ENCODE measurements at regions not wholly inside any gene's neighbourhood (a gene's known extent, or its start where the extent isn't known, plus 50 kb on each side); places are given as distances from the start of the nearest gene placed in this dataset.

DNA sequence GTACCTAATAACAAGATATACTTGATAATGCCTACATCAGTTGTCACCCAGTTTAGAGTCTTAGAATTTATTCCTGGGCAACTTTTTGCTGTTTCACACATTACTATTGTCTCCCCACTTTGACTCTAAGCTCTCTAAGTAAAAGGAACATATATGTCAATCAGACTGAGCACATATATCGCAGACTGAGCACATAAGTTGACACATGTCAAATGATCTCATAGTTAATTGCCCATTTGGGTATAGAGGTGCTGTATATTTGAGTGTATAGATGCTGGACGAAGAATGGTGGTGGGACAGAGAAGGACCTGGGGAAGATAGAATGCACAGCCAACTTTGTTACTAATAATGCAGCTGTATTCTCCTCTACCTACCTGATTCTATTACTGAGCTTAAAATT, 746.0 kb upstream of the CDH2 start:
- TF ChIP-seq, protein P1, sequence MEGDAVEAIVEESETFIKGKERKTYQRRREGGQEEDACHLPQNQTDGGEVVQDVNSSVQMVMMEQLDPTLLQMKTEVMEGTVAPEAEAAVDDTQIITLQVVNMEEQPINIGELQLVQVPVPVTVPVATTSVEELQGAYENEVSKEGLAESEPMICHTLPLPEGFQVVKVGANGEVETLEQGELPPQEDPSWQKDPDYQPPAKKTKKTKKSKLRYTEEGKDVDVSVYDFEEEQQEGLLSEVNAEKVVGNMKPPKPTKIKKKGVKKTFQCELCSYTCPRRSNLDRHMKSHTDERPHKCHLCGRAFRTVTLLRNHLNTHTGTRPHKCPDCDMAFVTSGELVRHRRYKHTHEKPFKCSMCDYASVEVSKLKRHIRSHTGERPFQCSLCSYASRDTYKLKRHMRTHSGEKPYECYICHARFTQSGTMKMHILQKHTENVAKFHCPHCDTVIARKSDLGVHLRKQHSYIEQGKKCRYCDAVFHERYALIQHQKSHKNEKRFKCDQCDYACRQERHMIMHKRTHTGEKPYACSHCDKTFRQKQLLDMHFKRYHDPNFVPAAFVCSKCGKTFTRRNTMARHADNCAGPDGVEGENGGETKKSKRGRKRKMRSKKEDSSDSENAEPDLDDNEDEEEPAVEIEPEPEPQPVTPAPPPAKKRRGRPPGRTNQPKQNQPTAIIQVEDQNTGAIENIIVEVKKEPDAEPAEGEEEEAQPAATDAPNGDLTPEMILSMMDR (IDR thresholded peaks at IDR 0.05; ENCODE audit: poor library complexity) = no peak
- TF ChIP-seq EZH2phosphoT487 (IDR thresholded peaks at IDR 0.05; ENCODE audit: low read depth, severe bottlenecking, unreplicated experiment) = no peak

All from hepatocyte (in vitro differentiated cells).